Fibroblast of the aortic adventitia (primary cell): ENCODE measurements at regions not wholly inside any gene's neighbourhood (a gene's known extent, or its start where the extent isn't known, plus 50 kb on each side); places are given as distances from the start of the nearest gene placed in this dataset.
"Not testable (repeated sequence)": the region's sequence is repeated elsewhere in the genome, so short reads cannot be mapped to it uniquely, and the experiment has no call there.

Experiments
- DNase-seq: peaks from one replicate; pipeline ENCODE4 v3.0.0-alpha.2; 2010; ENCODE audit warnings: low read depth
- H3K4me3 ChIP-seq: 2 replicates; pipeline ENCODE4 v1.5.1; 2011; ENCODE audit warnings: low read depth, mild to moderate bottlenecking, control low read depth, low read length, moderate library complexity
- TF ChIP-seq, protein P1 (sequence below): IDR thresholded peaks from 2 replicates; pipeline ENCODE4 v1.5.1; 2011; ENCODE audit warnings: mild to moderate bottlenecking, low read length, control low read depth, inconsistent platforms; ENCODE audit not compliant: insufficient read depth

DNA sequence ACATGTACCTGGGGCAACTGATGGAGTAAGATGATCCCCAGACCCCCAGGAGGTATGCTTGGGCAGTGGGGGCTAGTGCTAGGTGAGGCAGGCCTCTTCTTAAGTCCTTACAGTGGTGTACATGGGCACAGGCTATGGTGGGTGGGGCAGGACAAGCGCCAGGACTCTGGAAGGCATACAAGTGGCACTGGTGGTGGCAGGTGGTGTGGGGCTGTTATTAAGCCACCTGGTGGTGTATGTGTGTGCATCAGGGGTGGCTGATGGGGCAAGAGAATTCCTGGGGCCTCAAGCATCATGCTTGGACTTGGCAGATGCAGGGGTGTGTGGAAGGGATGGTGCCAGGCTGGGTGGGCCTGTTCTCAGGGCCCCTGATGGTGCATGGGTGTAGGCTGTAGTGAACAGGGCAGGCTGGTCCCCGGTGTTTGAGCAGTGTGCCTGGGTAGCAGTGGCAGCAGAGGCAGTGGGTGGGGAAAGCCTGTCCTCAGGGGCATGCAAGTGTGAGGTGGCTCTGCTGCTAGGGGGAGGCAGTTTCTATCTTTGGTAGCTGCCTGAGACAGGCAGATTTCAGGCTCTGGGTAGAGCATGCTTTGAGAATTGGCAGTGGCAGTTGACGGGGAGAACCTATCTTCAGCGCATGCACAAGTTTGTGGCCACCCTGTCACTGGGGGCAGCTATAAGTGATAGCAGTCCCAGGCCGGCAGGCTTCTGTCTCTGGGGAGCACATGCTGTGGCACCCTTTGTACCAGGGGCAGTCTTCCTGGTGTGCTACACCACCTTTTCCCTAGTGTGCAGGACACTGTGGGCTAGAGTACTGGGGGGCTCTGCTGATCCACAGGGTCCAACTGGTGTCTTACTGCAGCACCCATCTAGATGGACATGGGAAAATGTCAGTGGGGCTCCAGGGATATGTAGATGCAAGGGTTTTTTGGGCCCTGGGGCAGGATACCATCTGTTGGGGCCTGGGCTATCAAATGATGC is 52.6 kb upstream of the ABCD2 start:
- no peak overlapping the region for H3K4me3 ChIP-seq
- no peak for DNase-seq
- TF ChIP-seq, protein P1, sequence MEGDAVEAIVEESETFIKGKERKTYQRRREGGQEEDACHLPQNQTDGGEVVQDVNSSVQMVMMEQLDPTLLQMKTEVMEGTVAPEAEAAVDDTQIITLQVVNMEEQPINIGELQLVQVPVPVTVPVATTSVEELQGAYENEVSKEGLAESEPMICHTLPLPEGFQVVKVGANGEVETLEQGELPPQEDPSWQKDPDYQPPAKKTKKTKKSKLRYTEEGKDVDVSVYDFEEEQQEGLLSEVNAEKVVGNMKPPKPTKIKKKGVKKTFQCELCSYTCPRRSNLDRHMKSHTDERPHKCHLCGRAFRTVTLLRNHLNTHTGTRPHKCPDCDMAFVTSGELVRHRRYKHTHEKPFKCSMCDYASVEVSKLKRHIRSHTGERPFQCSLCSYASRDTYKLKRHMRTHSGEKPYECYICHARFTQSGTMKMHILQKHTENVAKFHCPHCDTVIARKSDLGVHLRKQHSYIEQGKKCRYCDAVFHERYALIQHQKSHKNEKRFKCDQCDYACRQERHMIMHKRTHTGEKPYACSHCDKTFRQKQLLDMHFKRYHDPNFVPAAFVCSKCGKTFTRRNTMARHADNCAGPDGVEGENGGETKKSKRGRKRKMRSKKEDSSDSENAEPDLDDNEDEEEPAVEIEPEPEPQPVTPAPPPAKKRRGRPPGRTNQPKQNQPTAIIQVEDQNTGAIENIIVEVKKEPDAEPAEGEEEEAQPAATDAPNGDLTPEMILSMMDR, result no peak

DNA sequence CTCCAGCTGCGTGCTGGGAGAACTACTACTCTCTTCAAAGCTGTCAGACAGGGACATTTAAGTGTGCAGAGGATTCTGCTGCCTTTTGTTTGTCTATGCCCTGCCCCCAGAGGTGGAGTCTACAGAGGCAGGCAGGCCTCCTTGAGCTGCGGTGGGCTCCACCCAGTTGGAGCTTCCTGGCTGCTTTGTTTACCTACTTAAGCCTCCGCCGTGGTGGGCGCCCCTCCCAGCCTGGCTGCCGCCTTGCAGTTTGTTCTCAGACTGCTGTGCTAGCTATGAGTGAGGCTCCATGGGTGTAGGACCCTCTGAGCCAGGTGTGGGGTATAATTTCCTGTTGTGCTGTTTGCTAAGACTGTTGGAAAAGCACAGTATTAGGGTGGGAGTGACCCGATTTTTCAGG is 49.9 kb upstream of the ABCD2 start:
- DNase-seq, result not testable (repeated sequence)

More for the DNA sequence above, 49.9 kb upstream of the ABCD2 start:
- not testable (repeated sequence) for H3K4me3 ChIP-seq
